Nephron progenitor cell (in vitro differentiated cells): ENCODE measurements at regions not wholly inside any gene's neighbourhood (a gene's known extent, or its start where the extent isn't known, plus 50 kb on each side); places are given as distances from the start of the nearest gene placed in this dataset.
A peak's percentile ranks its signal among the peaks of the same experiment; 100 is the strongest.

Experiments used
- DNase-seq: peaks from one replicate; pipeline ENCODE4 v3.0.0; 2021
- H3K27ac Mint-ChIP-seq: 2 replicates; pipeline ENCODE4 v1.8.0; 2021; ENCODE audit warnings: mild to moderate bottlenecking, moderate library complexity, mixed read lengths
- H3K27me3 Mint-ChIP-seq: 2 replicates; pipeline ENCODE4 v1.8.0; 2021; ENCODE audit warnings: mild to moderate bottlenecking, low read depth, mixed read lengths; ENCODE audit not compliant: poor library complexity
- H3K36me3 Mint-ChIP-seq: 2 replicates; pipeline ENCODE4 v1.8.0; 2021; ENCODE audit warnings: low read depth, mixed read lengths
- H3K4me1 Mint-ChIP-seq: 2 replicates; pipeline ENCODE4 v1.8.0; 2021; ENCODE audit warnings: mixed read lengths
- H3K4me3 Mint-ChIP-seq: 2 replicates; pipeline ENCODE4 v1.8.0; 2021; ENCODE audit warnings: mild to moderate bottlenecking, moderate library complexity, mixed read lengths
- H3K9me3 Mint-ChIP-seq: 2 replicates; pipeline ENCODE4 v1.8.0; 2021; ENCODE audit warnings: mild to moderate bottlenecking, moderate library complexity, mixed read lengths
- TF ChIP-seq, protein P1 (sequence below): fragments of 200-600 bp; sonication (generic); IDR thresholded peaks from 2 replicates; pipeline ENCODE4 v1.5.0; 2021; ENCODE audit warnings: antibody characterized with exemption

DNA sequence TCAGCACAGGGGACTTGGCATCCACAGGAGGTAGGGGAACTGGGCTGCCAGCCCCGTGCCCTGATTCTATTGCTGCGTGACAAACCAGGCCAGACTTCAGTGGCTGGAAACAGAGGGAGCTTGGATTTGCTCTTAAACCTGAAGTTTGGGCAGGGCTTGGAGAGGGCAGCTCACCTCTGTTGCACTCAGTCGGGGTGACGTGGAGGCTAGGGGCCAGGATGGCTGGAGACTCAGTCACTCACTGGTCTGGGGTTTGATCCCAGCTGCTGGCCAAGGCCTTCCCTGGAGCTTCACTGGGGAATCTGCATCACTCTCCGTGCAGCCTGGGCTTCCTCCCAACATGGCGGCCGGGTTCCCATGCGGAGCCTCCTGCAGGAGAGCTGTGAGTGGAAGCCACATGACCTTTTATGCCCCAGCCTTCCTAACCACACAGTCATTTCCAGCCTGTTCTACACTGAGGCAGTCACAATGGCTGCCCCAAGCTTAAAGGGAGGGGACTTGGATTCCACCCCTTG lies 175.2 kb upstream of the HDAC4 start:
- TF ChIP-seq, protein P1, sequence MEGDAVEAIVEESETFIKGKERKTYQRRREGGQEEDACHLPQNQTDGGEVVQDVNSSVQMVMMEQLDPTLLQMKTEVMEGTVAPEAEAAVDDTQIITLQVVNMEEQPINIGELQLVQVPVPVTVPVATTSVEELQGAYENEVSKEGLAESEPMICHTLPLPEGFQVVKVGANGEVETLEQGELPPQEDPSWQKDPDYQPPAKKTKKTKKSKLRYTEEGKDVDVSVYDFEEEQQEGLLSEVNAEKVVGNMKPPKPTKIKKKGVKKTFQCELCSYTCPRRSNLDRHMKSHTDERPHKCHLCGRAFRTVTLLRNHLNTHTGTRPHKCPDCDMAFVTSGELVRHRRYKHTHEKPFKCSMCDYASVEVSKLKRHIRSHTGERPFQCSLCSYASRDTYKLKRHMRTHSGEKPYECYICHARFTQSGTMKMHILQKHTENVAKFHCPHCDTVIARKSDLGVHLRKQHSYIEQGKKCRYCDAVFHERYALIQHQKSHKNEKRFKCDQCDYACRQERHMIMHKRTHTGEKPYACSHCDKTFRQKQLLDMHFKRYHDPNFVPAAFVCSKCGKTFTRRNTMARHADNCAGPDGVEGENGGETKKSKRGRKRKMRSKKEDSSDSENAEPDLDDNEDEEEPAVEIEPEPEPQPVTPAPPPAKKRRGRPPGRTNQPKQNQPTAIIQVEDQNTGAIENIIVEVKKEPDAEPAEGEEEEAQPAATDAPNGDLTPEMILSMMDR: no peak
- H3K27ac Mint-ChIP-seq: no peak overlapping the region
- H3K27me3 Mint-ChIP-seq: peaks cover 16% of the 10 kb centered on the region
- DNase-seq: no peak
- peaks cover 5% of the 10 kb centered on the region for H3K9me3 Mint-ChIP-seq
- peaks cover 25% of the 10 kb centered on the region for H3K4me1 Mint-ChIP-seq
- H3K36me3 Mint-ChIP-seq: no peaks in the 10 kb centered on the region
- no peak overlapping the region for H3K4me3 Mint-ChIP-seq

DNA sequence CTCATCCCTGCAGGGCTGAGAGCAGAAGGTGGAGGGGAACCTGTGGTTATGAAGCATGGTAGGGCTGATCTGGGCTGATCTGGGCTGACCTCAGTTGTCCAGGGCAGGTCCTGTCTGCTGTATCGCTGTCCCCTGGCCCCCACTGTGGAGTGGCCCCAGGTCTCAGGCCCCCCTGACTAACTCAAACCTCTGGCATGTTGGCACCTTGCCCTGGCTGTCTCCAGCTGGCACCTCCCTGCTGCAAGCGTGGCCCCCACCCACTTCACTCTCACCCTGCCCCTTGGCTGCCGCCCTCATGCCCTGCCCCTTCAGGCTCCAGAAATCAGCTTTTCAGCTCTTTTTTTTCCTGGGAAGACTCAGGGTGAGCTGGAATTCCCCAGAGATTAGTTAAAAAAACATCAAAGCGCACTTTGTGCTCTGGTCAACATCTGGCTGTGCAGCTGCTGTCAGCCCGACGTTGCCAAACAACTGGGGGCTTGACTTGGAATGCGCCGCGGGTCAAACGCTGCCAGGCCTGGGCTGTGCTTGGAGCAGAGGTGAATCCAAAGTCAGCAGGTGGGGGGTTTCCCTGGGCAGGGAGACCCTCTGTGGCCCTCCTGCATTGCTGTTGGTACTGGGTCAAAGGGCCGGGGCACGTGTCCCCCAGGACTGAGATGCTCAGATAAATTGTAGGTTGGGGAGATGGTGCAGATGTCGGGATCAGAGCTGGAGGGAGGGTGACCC lies 173.8 kb upstream of the HDAC4 start:
- Mint-ChIP-seq H3K9me3 (peaks cover 5% of the 10 kb centered on the region), H3K27me3 (peaks cover 16% of the 10 kb centered on the region), H3K4me3 (no peak overlapping the region), H3K27ac (no peak overlapping the region), H3K36me3 (no peaks in the 10 kb centered on the region), H3K4me1 (peaks cover 20% of the 10 kb centered on the region)
- peak; percentile 26 for DNase-seq
- TF ChIP-seq, protein P1: no peak

DNA sequence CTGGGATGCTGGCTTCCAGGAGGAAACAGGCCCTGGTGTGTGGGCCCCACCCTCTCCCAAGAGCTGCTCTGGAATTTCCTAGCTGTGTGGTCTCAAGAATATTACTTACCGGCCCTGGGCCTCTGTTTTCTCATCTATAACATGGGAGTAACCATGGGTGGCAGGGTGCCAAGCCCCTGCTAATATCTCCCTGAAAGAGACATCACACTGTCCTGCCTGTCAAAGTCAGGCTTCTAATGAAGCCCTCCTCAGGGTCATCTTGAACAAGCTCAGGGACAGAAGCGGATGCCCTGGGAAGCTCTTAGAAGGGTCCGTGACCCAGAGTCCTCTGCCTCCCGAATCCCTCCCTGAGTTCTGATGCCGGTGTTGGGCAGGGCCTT lies 173.2 kb upstream of the HDAC4 start:
- Mint-ChIP-seq H3K27ac (no peak overlapping the region), H3K36me3 (no peaks in the 10 kb centered on the region), H3K4me1 (peaks cover 14% of the 10 kb centered on the region), H3K27me3 (peaks cover 16% of the 10 kb centered on the region), H3K4me3 (no peak overlapping the region), H3K9me3 (peaks cover 5% of the 10 kb centered on the region)
- DNase-seq: no peak
- TF ChIP-seq, protein P1: no peak

DNA sequence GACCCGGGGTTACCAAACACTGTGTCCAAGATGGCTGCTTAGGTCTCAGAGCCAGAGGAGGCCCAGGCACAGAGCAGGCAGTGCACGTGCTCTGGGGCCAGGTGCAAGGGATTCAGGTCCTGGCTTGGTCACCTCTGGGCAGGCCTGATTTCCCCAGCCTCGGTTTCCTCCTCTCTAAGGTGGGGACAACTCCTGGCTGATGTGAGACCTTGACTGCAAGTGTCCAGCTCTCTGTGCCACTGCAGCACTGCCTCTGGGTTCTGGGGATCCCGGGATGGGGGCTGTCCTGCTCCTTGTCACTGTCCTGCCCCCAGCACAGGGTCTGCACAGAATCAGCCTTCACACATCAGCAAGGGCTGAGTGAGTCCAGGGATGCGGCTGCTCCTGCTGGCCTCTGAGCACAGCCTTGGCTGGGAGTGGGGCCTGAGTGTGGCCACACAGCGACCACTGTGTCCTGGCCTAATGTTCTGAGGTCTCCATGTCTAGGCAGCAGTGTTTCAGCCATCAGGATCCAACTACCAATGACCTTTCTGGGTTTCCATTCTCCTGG lies 170.2 kb upstream of the HDAC4 start:
- no peaks in the 10 kb centered on the region for H3K36me3 Mint-ChIP-seq
- peaks cover 12% of the 10 kb centered on the region for H3K27me3 Mint-ChIP-seq
- H3K9me3 Mint-ChIP-seq: no peaks in the 10 kb centered on the region
- H3K4me3 Mint-ChIP-seq: no peak overlapping the region
- H3K27ac Mint-ChIP-seq: no peak overlapping the region
- TF ChIP-seq, protein P1: no peak
- H3K4me1 Mint-ChIP-seq: peaks cover 11% of the 10 kb centered on the region
- DNase-seq: no peak

DNA sequence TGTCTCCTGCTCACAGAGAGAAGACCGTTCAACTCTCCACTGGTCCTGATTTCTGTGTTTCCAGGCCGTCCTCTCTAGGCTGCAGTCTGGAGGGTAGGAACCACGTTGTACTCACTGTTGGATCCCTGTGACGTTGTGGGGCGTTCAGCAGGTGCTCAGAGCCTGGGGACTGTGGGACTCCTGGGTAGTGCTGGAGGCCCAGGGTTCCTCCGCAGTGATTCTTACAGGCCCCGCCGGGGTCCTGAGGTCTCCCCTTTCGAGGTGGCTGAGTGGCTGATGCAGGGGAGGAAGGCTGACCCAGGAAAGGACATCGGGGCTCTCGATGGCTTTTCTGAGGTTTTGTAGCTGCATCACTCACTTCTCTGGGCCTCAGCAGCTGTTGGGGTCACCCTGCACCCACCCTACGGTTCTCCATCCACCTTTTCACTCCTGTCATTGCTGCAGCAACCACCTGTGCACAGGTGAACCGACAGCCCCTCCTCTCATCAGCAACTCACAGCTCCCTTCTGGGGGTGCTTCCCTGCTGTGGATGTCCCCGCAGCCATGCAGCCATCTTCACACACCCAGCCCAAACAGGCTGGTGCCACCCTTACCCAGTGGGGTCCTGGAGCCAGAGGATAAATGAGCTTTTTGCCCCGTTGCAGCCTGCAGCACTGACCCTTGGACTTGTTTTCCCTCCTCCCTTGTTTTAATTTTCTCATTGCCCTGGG lies 169.6 kb upstream of the HDAC4 start:
- Mint-ChIP-seq H3K27me3 (peaks cover 12% of the 10 kb centered on the region), H3K36me3 (no peaks in the 10 kb centered on the region), H3K4me3 (no peak overlapping the region), H3K4me1 (peaks cover 11% of the 10 kb centered on the region), H3K27ac (no peak overlapping the region), H3K9me3 (no peaks in the 10 kb centered on the region)
- TF ChIP-seq, protein P1: no peak
- no peak for DNase-seq
